ENCODE measurements at regions not wholly inside any gene's neighbourhood (a gene's known extent, or its start where the extent isn't known, plus 50 kb on each side); places are given as distances from the start of the nearest gene placed in this dataset.
"Not testable (repeated sequence)": the region's sequence is repeated elsewhere in the genome, so short reads cannot be mapped to it uniquely, and the experiment has no call there.

GRCh38 chr5:57394421-57395210, 88.0 kb downstream of the ACTBL2 start:
- no peak for DNase-seq

- DNase-seq, result no peak
Measured at GRCh38 chr5:57386958-57387357, 95.7 kb downstream of the ACTBL2 start.

DNA sequence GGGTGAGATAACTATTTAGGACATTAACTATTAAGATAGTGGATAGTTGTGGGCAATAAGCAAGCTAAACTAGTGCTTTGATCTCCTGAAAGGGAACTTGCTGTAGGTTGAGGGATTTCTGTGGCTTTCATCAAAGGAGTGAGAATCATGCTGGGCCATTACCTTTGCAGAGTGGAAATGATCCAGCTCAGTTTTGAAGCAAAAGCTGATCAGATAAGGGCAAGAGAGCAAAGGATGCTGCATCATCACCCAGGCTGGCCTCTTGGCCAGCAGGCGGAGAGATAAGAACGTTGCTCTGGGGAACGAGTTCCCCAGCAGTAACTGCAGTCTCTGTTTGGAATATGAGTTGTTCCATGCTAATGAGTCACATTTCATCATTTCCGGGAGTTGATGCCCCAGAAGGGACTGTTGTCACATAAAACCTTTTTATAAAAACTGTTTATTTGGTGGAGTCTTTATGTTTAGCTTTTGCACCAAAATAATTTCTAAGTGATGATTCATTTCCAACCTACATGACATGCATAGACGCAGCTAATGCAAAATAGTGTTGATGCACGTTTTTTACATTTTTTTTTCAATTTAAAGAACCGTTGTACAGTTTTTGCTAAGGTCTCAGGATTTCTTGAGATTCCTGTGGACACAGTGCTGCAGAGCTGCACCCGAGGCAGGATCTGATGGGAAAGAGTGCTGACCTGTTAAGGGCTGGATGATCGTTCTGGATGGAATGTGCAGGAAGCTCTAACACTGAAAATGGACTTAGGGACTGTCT, 99.3 kb downstream of the ACTBL2 start:
- peak in 1 of 2 donors; percentile 4 for DNase-seq

GRCh38 chr5:57382655-57383054, 100.0 kb downstream of the ACTBL2 start:
- DNase-seq, result no peak

- no peak for DNase-seq
Measured at GRCh38 chr5:57370376-57370775, 112.2 kb downstream of the ACTBL2 start.

DNA sequence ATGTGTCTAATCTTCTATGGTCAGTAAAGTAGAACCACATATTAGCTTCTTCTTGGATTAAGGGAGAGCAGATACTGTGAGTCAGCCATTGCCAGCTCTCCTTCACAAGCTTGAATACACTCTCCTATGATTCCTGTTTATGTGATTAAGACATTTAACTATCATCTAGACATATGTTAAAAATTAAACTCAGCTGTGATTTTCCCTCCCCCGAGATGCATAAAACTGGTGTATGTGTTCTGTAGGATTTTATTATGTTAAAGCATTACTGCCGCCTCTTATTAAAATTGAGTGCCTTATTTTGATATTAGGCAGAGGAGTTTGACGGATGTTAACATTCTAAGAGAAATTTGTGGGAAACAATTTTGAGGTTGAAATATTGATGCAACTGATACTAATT, 114.6 kb downstream of the ACTBL2 start:
- no peak for DNase-seq

- DNase-seq, result no peak
Measured at GRCh38 chr5:57366744-57367143, 115.9 kb downstream of the ACTBL2 start.

- no peak for DNase-seq
Measured at GRCh38 chr5:57362951-57363350, 119.7 kb downstream of the ACTBL2 start.

DNA sequence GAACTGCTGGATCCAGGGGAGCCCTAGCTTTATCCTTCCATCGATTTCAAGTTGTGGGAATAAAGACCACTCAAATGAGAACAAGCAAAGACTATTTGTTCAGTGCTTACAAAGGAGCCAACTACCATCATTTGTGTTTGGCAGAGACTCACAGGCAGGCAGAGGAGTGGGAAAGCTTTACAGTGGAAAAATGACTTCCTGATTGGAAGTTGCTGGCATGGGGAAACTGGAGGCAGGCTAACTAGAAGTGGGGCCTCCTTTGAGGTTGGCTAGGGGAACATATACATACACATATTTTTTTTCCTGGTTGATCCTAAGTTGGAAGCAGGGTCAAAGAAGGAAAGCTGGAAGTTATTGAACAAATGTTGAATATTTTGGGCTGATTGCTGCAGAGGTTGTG, 121.7 kb downstream of the ACTBL2 start:
- no peak for DNase-seq

GRCh38 chr5:57358796-57359592, 123.6 kb downstream of the ACTBL2 start:
- DNase-seq, result no peak

DNA sequence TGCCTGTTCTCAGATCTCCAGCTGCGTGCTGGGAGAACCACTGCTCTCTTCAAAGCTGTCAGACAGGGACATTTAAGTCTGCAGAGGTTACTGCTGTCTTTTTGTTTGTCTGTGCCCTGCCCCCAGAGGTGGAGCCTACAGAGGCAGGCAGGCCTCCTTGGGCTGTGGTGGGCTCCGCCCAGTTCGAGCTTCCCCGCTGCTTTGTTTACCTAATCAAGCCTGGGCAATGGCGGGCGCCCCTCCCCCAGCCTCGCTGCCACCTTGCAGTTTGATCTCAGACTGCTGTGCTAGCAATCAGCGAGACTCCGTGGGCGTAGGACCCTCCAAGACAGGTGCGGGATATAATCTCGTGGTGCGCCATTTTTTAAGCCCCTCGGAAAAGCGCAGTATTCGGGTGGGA, 125.8 kb downstream of the ACTBL2 start:
- not testable (repeated sequence) for DNase-seq

DNA sequence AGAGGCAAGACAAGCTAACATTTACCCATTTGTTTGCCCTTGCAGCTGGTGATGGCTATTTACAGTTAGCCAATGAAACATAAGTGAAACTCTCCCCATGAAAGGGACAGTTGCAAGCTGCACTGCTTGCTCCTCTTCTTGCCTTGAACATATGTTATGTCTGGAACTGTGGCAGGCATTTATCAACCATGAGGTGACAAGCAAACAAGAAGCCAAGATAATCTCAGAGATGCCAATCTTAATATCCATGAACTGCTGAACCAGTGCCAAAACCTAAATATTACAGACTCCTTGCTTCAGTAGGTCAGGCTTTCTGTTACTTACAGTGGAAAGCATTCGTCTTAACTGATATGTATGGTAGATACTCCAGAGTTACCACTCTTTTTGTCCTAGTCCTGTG, 133.4 kb downstream of the ACTBL2 start:
- no peak for DNase-seq

GRCh38 chr5:57348376-57349140, 134.1 kb downstream of the ACTBL2 start:
- DNase-seq, result no peak

DNA sequence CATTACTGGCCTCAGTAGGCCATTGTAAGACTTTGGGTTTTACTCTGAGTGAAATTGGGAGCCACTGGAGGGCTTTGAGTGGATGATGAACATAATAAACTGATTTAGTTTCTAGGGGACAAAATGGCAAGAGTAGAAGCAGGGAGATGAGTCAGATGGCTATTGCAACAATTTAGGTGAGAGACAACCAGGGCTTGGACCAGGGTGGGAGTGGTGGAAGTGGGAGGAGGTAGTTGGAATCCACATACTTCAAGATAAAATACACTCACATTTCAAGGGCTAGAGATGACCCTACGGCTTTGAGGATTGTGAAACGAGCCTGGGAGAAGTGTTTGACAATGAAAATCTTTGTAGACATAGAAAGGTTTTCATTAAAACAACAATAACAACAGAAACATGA, 136.3 kb downstream of the ACTBL2 start:
- DNase-seq, result no peak

- no peak for DNase-seq
Measured at GRCh38 chr5:57341380-57341979, 141.1 kb downstream of the ACTBL2 start.

GRCh38 chr5:57340681-57341080, 141.9 kb downstream of the ACTBL2 start:
- DNase-seq, result no peak

DNA sequence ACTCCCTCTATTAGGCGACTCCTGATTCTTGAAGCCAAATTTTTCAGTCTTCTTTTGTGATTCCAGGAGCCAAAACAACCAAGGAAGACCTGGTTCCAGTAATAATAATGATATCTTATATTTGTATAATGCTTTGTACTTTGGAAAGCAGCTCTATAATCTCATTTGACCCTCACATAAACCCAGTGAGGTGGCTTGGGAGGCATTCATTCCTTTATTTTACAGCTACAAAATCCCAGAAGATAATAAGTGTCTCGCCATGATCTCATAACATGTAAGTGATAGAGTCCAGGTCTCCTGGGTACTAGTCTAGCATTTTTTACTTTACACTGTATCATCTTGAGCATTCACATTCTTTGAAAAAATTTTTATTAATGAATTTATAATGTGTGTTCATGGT, 143.1 kb downstream of the ACTBL2 start:
- DNase-seq, result no peak

GRCh38 chr5:57338868-57339340, 143.7 kb downstream of the ACTBL2 start:
- no peak for DNase-seq

- no peak for DNase-seq
Measured at GRCh38 chr5:57338068-57338867, 144.3 kb downstream of the ACTBL2 start.

GRCh38 chr5:57335092-57335660, 147.4 kb downstream of the ACTBL2 start:
- DNase-seq, result no peak

DNA sequence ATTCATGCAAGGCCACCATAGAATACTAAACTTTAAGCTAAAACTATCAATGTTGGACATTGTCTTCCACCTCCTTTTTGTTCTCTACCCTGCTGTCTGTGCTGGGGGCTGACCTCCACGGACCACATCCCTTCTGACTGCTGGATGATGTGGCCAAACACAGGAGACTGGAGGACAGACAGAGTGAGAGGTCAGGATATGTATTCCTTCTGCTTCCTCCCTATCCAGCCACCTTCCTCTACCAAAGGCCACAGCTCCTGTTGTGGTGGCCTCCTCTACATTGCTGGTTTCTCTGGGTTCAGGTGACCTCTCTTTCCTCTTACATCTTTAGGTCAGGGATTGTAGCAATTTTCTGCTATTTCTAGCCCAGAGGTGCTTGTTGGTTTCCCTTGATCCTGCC, 148.1 kb downstream of the ACTBL2 start:
- no peak for DNase-seq

All from activated CD4-positive, alpha-beta T cell treated with anti-CD3 and anti-CD28 coated beads for 4 hours (primary cell).